Parathyroid adenoma (tissue), 2 donors: ENCODE measurements at regions not wholly inside any gene's neighbourhood (a gene's known extent, or its start where the extent isn't known, plus 50 kb on each side); places are given as distances from the start of the nearest gene placed in this dataset.
"Not testable (repeated sequence)": the region's sequence is repeated elsewhere in the genome, so short reads cannot be mapped to it uniquely, and the experiment has no call there.

ENCODE experiments used
- H2AFZ ChIP-seq: fragments of 300-600 bp; sonication (generic); one replicate; pipeline ENCODE4 v1.7.0; 2017; ENCODE audit warnings: antibody characterized with exemption, mild to moderate bottlenecking
- H3K27ac ChIP-seq: fragments of 300-600 bp; sonication (generic); one replicate; pipeline ENCODE4 v1.7.0; 2017
- H3K27me3 ChIP-seq: fragments of 300-600 bp; sonication (generic); one replicate; pipeline ENCODE4 v1.7.0; 2017; ENCODE audit warnings: low read length; ENCODE audit not compliant: control insufficient read depth, insufficient read depth
- H3K36me3 ChIP-seq: fragments of 300-600 bp; sonication (generic); one replicate; pipeline ENCODE4 v1.7.0; 2017; ENCODE audit warnings: low read length; ENCODE audit not compliant: control insufficient read depth, insufficient read depth
- H3K4me1 ChIP-seq: fragments of 300-600 bp; sonication (generic); one replicate; pipeline ENCODE4 v1.7.0; 2017; ENCODE audit warnings: control low read depth
- H3K4me2 ChIP-seq: fragments of 300-600 bp; sonication (generic); one replicate; pipeline ENCODE4 v1.7.0; 2017; ENCODE audit warnings: low read length
- H3K4me3 ChIP-seq: fragments of 300-600 bp; sonication (generic); one replicate; pipeline ENCODE4 v1.7.0; 2017; ENCODE audit warnings: low read depth, low read length
- H3K79me2 ChIP-seq: fragments of 300-600 bp; sonication (generic); one replicate; pipeline ENCODE4 v1.7.0; 2017; ENCODE audit warnings: control low read depth
- H3K9ac ChIP-seq: fragments of 300-600 bp; sonication (generic); one replicate; pipeline ENCODE4 v1.7.0; 2017; ENCODE audit warnings: mild to moderate bottlenecking
- H3K9me3 ChIP-seq: fragments of 300-600 bp; sonication (generic); one replicate; pipeline ENCODE4 v1.7.0; 2017; ENCODE audit warnings: low read length; ENCODE audit not compliant: control insufficient read depth
- TF ChIP-seq, protein P1 (sequence below): fragments of 300-600 bp; sonication (generic); IDR thresholded peaks from one replicate; pipeline ENCODE4 v1.7.0; 2017; ENCODE audit warnings: antibody characterized with exemption, mild to moderate bottlenecking
- donor health status: primary hyperparathyroidism.

GRCh38 chr4:111136438-111136837 is 513.6 kb upstream of the PITX2 start:
- no peaks in the 10 kb centered on the region for H3K36me3 ChIP-seq

DNA sequence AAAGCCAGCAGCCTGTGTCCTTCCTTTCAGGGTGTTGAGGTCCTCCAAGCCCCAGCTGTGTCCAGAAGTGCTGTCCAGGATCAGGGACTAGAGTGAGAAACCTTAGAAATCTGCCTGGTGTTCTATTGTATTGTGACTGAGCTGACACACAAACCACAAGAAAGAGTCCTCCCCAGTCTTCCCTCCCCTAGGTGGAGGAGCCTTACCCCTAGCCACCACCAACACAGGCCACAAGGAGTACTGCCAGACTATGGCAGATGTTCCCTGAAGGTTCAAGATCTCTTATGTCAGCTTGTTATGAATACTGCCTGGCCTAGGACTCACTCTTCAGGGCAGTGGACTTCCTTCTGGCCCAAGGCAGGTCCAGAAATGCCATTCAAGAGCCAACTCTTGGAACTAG is 514.1 kb upstream of the PITX2 start:
- Histone ChIP-seq H3K27me3 (no peaks in the 10 kb centered on the region), H3K79me2 (no peaks in the 10 kb centered on the region), H2AFZ (no peak overlapping the region), H3K4me1 (no peaks in the 10 kb centered on the region), H3K36me3 (no peaks in the 10 kb centered on the region), H3K4me2 (no peak overlapping the region), H3K9ac (no peak overlapping the region), H3K27ac (no peak overlapping the region), H3K9me3 (no peaks in the 10 kb centered on the region), H3K4me3 (no peak overlapping the region)
- TF ChIP-seq, protein P1, sequence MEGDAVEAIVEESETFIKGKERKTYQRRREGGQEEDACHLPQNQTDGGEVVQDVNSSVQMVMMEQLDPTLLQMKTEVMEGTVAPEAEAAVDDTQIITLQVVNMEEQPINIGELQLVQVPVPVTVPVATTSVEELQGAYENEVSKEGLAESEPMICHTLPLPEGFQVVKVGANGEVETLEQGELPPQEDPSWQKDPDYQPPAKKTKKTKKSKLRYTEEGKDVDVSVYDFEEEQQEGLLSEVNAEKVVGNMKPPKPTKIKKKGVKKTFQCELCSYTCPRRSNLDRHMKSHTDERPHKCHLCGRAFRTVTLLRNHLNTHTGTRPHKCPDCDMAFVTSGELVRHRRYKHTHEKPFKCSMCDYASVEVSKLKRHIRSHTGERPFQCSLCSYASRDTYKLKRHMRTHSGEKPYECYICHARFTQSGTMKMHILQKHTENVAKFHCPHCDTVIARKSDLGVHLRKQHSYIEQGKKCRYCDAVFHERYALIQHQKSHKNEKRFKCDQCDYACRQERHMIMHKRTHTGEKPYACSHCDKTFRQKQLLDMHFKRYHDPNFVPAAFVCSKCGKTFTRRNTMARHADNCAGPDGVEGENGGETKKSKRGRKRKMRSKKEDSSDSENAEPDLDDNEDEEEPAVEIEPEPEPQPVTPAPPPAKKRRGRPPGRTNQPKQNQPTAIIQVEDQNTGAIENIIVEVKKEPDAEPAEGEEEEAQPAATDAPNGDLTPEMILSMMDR: no peak

More at GRCh38 chr4:111136438-111136837, 513.6 kb upstream of the PITX2 start:
- Histone ChIP-seq H3K79me2 (no peaks in the 10 kb centered on the region), H3K9me3 (no peaks in the 10 kb centered on the region), H3K27me3 (no peaks in the 10 kb centered on the region), H2AFZ (no peak overlapping the region), H3K4me2 (no peak overlapping the region), H3K4me3 (no peak overlapping the region), H3K4me1 (no peaks in the 10 kb centered on the region), H3K27ac (no peak overlapping the region), H3K9ac (no peak overlapping the region)
- TF ChIP-seq, protein P1: no peak

DNA sequence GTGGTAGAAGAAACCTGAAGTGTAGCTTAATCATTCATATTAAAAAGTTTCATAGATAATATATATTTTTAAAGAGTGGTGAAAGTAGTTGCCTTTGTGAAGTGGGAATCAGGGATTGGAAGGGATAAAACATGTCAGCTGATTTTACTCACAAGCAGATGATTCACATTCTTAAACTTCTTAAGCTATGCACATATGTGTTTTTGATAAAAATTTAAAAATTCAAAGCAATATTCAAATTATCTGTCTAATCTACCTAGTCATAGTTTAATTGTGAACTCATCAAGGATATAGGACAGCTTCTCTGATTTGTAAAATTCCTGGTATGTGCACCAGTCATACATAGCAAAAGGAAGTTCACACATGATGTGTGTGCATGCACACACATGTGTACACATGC is 520.6 kb upstream of the PITX2 start:
- no peak overlapping the region for H3K4me3 ChIP-seq
- H3K79me2 ChIP-seq: no peaks in the 10 kb centered on the region
- H3K27me3 ChIP-seq: no peaks in the 10 kb centered on the region
- H2AFZ ChIP-seq: no peak overlapping the region
- H3K36me3 ChIP-seq: no peaks in the 10 kb centered on the region
- TF ChIP-seq, protein P1: no peak
- no peaks in the 10 kb centered on the region for H3K4me1 ChIP-seq
- H3K9ac ChIP-seq: no peak overlapping the region
- no peak overlapping the region for H3K4me2 ChIP-seq
- no peak overlapping the region for H3K27ac ChIP-seq
- H3K9me3 ChIP-seq: no peaks in the 10 kb centered on the region

DNA sequence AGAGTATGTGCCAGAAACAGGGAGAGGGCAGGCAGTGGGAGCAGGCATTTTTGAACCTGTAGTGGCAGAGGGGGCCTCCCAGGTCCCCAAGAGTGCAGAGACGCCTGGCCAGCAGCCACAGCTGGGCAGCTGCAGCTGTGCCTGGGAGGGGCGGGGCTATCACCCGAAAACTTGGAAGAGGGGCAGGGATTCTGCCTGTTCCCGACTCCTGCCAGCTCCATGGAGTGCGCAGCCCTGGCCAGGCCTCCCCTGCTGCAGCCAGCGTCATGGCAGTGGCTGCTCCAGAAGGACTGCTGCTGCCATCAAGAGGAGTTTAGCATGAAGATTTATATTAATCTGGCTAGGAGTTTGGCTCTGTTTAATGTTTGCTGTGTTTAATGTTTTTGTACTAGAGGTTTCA is 532.1 kb upstream of the PITX2 start:
- Histone ChIP-seq H3K9me3 (no peaks in the 10 kb centered on the region), H3K4me2 (no peak overlapping the region), H3K4me1 (no peaks in the 10 kb centered on the region), H3K36me3 (no peaks in the 10 kb centered on the region), H3K79me2 (no peaks in the 10 kb centered on the region), H3K27me3 (no peaks in the 10 kb centered on the region), H3K27ac (no peak overlapping the region), H3K9ac (no peak overlapping the region), H3K4me3 (no peak overlapping the region), H2AFZ (no peak overlapping the region)
- TF ChIP-seq, protein P1: no peak

DNA sequence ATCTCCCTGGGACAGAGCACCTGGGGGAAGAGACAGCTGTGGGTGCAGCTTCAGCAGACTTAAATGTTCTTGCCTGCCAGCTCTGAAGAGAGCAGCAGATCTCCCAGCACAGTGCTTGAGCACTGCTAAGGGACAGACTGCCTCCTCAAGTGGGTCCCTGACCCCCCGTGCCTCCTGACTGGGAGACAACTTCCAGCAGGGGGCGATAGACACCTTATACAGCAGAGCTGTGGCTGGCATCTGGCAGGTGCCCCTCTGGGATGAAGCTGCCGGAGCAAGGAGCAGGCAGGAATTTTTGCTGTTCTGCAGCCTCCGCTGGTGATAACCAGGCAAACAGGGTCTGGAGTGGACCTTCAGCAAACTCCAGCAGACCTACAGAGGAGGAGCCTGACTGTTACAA is 541.7 kb upstream of the PITX2 start:
- H3K27me3 ChIP-seq, H3K9me3 ChIP-seq, H3K79me2 ChIP-seq, H3K9ac ChIP-seq, H3K27ac ChIP-seq, H3K4me3 ChIP-seq, H3K4me2 ChIP-seq, H3K4me1 ChIP-seq, H3K36me3 ChIP-seq, H2AFZ ChIP-seq: not testable (repeated sequence)
